GM12878 (cell line): ENCODE measurements at regions not wholly inside any gene's neighbourhood (a gene's known extent, or its start where the extent isn't known, plus 50 kb on each side); places are given as distances from the start of the nearest gene placed in this dataset.
A peak's percentile ranks its signal among the peaks of the same experiment; 100 is the strongest.

Experiments
- ATAC-seq: fragments of 200-7000 bp; cut with Tn5 transposase; 3 replicates; pipeline ENCODE4 v1.9.1; 2020; ENCODE audit warnings: mild to moderate bottlenecking, moderate library complexity
- BruUV-seq: library from RNA; stranded (reverse); fragments of 400-500 nt; replicated peaks from 2 replicates; lab custom pipeline; 2021; lab: Mats Ljungman, UMichigan
- CTCF ChIA-PET: fragments of 300-600 bp; sonication (Branson Sonifier 250); formaldehyde crosslinking; extraction: SDS; loops from one replicate; lab custom pipeline; 2021; ENCODE audit warnings: inconsistent platforms; lab: Yijun Ruan, JAX
- POLR2A ChIA-PET: fragments of 350-600 bp; formaldehyde crosslinking; extraction: SDS; loops from one replicate; lab custom pipeline; 2021; ENCODE audit warnings: inconsistent platforms; lab: Charles Lee
- RAD21 ChIA-PET: fragments of 300-600 bp; sonication (Branson Sonifier 250); formaldehyde crosslinking; loops from one replicate; lab custom pipeline; 2023; ENCODE audit warnings: antibody characterized with exemption; ENCODE audit not compliant: unreplicated experiment; lab: Charles Lee
- SMC1A ChIA-PET: fragments of 300-600 bp; sonication (Branson Sonifier 250); formaldehyde crosslinking; loops from one replicate; lab custom pipeline; 2023; ENCODE audit not compliant: unreplicated experiment, uncharacterized antibody; lab: Charles Lee
- DNase-seq: peaks from one replicate; pipeline ENCODE4 v3.0.0-alpha.2; 2011; ENCODE audit warnings: low read depth, low spot score
- FAIRE-seq: peaks from 3 replicates; lab custom pipeline; 2011; peaks lifted over from hg19 to GRCh38; lab: Jason Lieb, UNC
- H2AFZ ChIP-seq: 2 replicates; pipeline ENCODE4 v1.6.0; 2011; ENCODE audit warnings: low read depth, low read length, control low read depth; ENCODE audit not compliant: control insufficient read depth
- H3K27ac ChIP-seq: 2 replicates; pipeline ENCODE4 v1.5.1; 2011; ENCODE audit warnings: control low read depth; ENCODE audit not compliant: control insufficient read depth, insufficient read depth
- H3K27me3 ChIP-seq, 2 experiments: replicated peaks in 1 of 2; 2 replicates each; pipeline versions ENCODE4 v1.6.0 to v1.6.1; 2011; ENCODE audit warnings: low read length in 1 of 2; ENCODE audit not compliant: control insufficient read depth in 2 of 2, insufficient read depth in 2 of 2
- H3K36me3 ChIP-seq, 2 experiments: 2 replicates each; pipeline ENCODE4 v1.5.1; 2011; ENCODE audit warnings: low read length in 1 of 2; ENCODE audit not compliant: control insufficient read depth in 2 of 2, insufficient read depth in 2 of 2
- H3K4me1 ChIP-seq: 2 replicates; pipeline ENCODE4 v1.6.1; 2011; ENCODE audit warnings: mild to moderate bottlenecking, low read length, moderate library complexity, mixed read lengths; ENCODE audit not compliant: control insufficient read depth, insufficient read depth
- H3K4me2 ChIP-seq: 2 replicates; pipeline ENCODE4 v1.6.0; 2011; ENCODE audit warnings: control low read depth; ENCODE audit not compliant: control insufficient read depth, insufficient read depth
- H3K4me3 ChIP-seq: fragments of 200-600 bp; sonication (generic); 2 replicates; pipeline ENCODE4 v1.5.1; 2016
- H3K79me2 ChIP-seq: 2 replicates; pipeline ENCODE4 v1.6.0; 2011; ENCODE audit warnings: low read length; ENCODE audit not compliant: control insufficient read depth, insufficient read depth
- H3K9ac ChIP-seq: 2 replicates; pipeline ENCODE4 v1.8.0; 2011; ENCODE audit warnings: low read length, control low read depth, mixed read lengths; ENCODE audit not compliant: control insufficient read depth, insufficient read depth
- H3K9me3 ChIP-seq: replicated peaks from 3 replicates; pipeline ENCODE4 v1.5.1; 2011; ENCODE audit warnings: mild to moderate bottlenecking, low read length; ENCODE audit not compliant: control insufficient read depth, insufficient read depth
- H4K20me1 ChIP-seq: 2 replicates; pipeline ENCODE4 v1.6.0; 2011; ENCODE audit not compliant: control insufficient read depth, insufficient read depth
- CBX5 ChIP-seq: sonication (generic); IDR thresholded peaks from 2 replicates; pipeline ENCODE4 v1.6.1; 2016; ENCODE audit warnings: low read depth, moderate library complexity, mild to moderate bottlenecking, inconsistent platforms
- EZH2 ChIP-seq: IDR thresholded peaks from 2 replicates; pipeline ENCODE4 v1.6.1; 2012; ENCODE audit warnings: low read depth, mild to moderate bottlenecking, control low read depth, inconsistent platforms, low read length, borderline replicate concordance; ENCODE audit not compliant: control insufficient read depth
- GATAD2B ChIP-seq: fragments of 450-650 bp; conservative IDR thresholded peaks from 2 replicates; pipeline ENCODE4 v1.6.1; 2017; ENCODE audit warnings: low read depth, mild to moderate bottlenecking, moderate library complexity
- HDGF ChIP-seq: fragments of 450-650 bp; IDR thresholded peaks from 2 replicates; pipeline ENCODE4 v1.6.1; 2016; ENCODE audit warnings: antibody characterized with exemption
- JUNB ChIP-seq: IDR thresholded peaks from 2 replicates; pipeline ENCODE4 v1.6.1; 2016; ENCODE audit warnings: antibody characterized with exemption, mild to moderate bottlenecking
- NBN ChIP-seq: fragments of 450-650 bp; IDR thresholded peaks from 2 replicates; pipeline ENCODE4 v1.6.1; 2016
- RAD21 ChIP-seq: IDR thresholded peaks from 2 replicates; pipeline ENCODE4 v1.6.1; 2011; ENCODE audit warnings: mild to moderate bottlenecking, low read depth, low read length, moderate library complexity; ENCODE audit not compliant: insufficient read depth
- RUNX3 ChIP-seq: IDR thresholded peaks from 2 replicates; pipeline ENCODE4 v1.6.1; 2012; ENCODE audit warnings: low read length, inconsistent platforms
- SMARCA5 ChIP-seq: fragments of 450-650 bp; IDR thresholded peaks from 2 replicates; pipeline ENCODE4 v1.6.1; 2017; ENCODE audit warnings: mild to moderate bottlenecking
- SUZ12 ChIP-seq: fragments of 200-600 bp; sonication (generic); IDR thresholded peaks from one replicate; pipeline ENCODE4 v1.6.1; 2018; ENCODE audit warnings: antibody characterized with exemption, mild to moderate bottlenecking; ENCODE audit not compliant: unreplicated experiment
- USF2 ChIP-seq: IDR thresholded peaks from 2 replicates; pipeline ENCODE4 v1.6.1; 2011; ENCODE audit warnings: low read depth, low read length, improper control_type of control experiment, borderline replicate concordance
- ZNF217 ChIP-seq: fragments of 450-650 bp; IDR thresholded peaks from 2 replicates; pipeline ENCODE4 v1.6.1; 2017; ENCODE audit warnings: antibody characterized with exemption, mild to moderate bottlenecking
- WGBS: methylation state at CpG from one replicate; pipeline ENCODE4 v1.1.6; 2016; ENCODE audit warnings: low lambda C conversion rate; ENCODE audit not compliant: insufficient replicate concordance, insufficient coverage; ENCODE audit errors: missing lambda C conversion rate; 5-methylcytosine and 5-hydroxymethylcytosine counted together
- in situ Hi-C: fragments of 300-500 bp; cut with MboI; formaldehyde crosslinking; loops from 9 replicates; pipeline ENCODE4 v1.14.3; 2018; ENCODE audit warnings: mixed read lengths
- intact Hi-C: fragments of 100-400 bp; cut with micrococcal nuclease; formaldehyde crosslinking; loops from one replicate; pipeline ENCODE4 v1.14.2; 2022; ENCODE audit not compliant: unreplicated experiment
- TF ChIP-seq, protein P1 (sequence below), 3 experiments: IDR thresholded peaks in 2 of 3; conservative IDR thresholded peaks in 1 of 3; 2 replicates each; pipeline ENCODE4 v1.5.1; 2011; ENCODE audit warnings: low read depth in 3 of 3, low read length in 3 of 3, mild to moderate bottlenecking in 3 of 3, control low read depth in 2 of 3, moderate library complexity in 2 of 3, inconsistent platforms in 1 of 3, mixed read lengths in 1 of 3; ENCODE audit not compliant: control insufficient read depth in 2 of 3, insufficient read depth in 1 of 3; ENCODE audit errors: extremely low read depth in 1 of 3
- TF ChIP-seq, protein P2 (sequence below): IDR thresholded peaks from 2 replicates; pipeline ENCODE4 v1.6.1; 2012; ENCODE audit warnings: low read depth, low read length, improper control_type of control experiment

DNA sequence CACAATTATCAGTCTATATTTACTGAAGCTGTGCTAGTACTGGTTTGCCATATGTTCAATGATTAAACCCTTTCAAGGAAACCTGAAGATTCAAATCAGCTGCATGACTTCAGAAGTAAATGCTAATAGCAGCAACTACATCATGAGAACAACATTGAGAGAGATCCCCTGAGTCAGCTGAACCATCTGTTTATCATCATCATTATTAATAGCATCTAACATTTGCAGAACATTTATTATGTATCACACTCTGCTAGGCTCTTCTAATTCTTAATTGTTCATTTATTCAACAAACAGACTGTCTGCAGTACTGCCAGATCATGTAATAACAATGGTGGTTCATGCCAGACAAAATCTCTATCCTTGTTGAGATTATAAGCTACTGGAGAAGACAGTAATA is 157.4 kb downstream of the KLHL28 start:
- H3K4me3 ChIP-seq: no peak overlapping the region
- no peaks in the 10 kb centered on the region for H3K36me3 ChIP-seq
- in situ Hi-C loops: no loop called here
- H3K79me2 ChIP-seq: no peaks in the 10 kb centered on the region
- CTCF ChIA-PET: interaction anchor here (0.6 to 0.8 kb wide), 3 partner anchors 13 to 416 kb away, joined by 3 to 4 read pairs (median 4); no protein-coding TSS in a partner anchor
- no peaks in the 10 kb centered on the region for H3K4me1 ChIP-seq
- H3K27ac ChIP-seq: no peak overlapping the region
- intact Hi-C loops: no loop called here
- FAIRE-seq (no peak), DNase-seq (no peak), ATAC-seq (no peak)
- H3K9me3 ChIP-seq: no peaks in the 10 kb centered on the region
- no peak overlapping the region for H3K4me2 ChIP-seq
- RAD21 ChIA-PET: interaction anchor here (1.0 kb wide), 2 partner anchors 10 to 36 kb away, joined by 3 read pairs; no protein-coding TSS in a partner anchor
- H3K27me3 ChIP-seq: no peaks in the 10 kb centered on the region
- SMC1A ChIA-PET: no interaction called here
- no TSS peak for BruUV-seq
- H2AFZ ChIP-seq: no peak overlapping the region
- H3K9ac ChIP-seq: no peak overlapping the region
- no peak for TF ChIP-seq NBN
- TF ChIP-seq CBX5: no peak
- TF ChIP-seq RUNX3: no peak
- TF ChIP-seq GATAD2B: no peak
- POLR2A ChIA-PET: no interaction called here
- no peaks in the 10 kb centered on the region for H4K20me1 ChIP-seq

DNA sequence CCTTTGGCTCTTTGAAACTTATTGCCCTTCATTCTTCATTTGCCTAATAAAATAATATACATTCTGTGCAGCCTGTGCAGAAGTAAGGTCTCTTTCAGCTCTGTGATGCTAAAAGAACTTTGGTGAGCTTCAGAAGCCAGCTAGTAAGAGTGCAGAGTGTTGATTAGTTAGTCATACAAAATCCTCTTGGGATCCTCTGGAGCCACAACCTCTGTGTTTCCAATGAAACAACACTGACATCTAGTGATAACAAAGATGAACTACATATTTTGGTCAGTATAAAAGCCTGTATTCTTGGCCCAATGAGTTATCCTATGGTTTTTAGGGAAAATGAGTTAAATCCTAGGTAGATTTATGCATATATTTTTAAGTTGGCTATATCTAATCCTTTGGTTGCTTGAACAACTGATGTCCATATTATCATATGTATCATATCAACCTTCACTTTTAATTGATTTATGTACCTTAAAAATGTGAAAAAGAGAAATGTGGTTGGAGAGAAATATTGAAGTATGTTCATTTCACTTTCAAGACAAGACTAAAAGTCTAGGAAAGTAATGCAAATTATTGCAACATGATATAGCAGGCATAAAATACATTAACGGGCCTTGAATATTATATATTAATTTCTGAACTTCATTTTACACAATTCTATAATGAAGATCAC is 158.4 kb downstream of the KLHL28 start:
- no TSS peak for BruUV-seq
- no peaks in the 10 kb centered on the region for H3K9me3 ChIP-seq
- H3K4me3 ChIP-seq: no peak overlapping the region
- SMC1A ChIA-PET: interaction anchor here (0.9 to 1.0 kb wide), 2 partner anchors 13 to 14 kb away, joined by 3 read pairs; no protein-coding TSS in a partner anchor
- no peaks in the 10 kb centered on the region for H3K4me1 ChIP-seq
- DNase-seq (peak; percentile 8), ATAC-seq (peak; percentile 82), FAIRE-seq (peak; percentile 23)
- POLR2A ChIA-PET: no interaction called here
- no peak overlapping the region for H2AFZ ChIP-seq
- in situ Hi-C loops: no loop called here
- RAD21 ChIA-PET: interaction anchor here (0.9 to 1.0 kb wide), 3 partner anchors 9 to 11 kb away, joined by 3 read pairs; no protein-coding TSS in a partner anchor
- H4K20me1 ChIP-seq: no peaks in the 10 kb centered on the region
- CTCF ChIA-PET: interaction anchor here (0.7 to 1.3 kb wide), 3 partner anchors 9 to 17 kb away, joined by 4 to 5 read pairs (median 4); no protein-coding TSS in a partner anchor
- H3K9ac ChIP-seq: no peak overlapping the region
- H3K79me2 ChIP-seq: no peaks in the 10 kb centered on the region
- H3K36me3 ChIP-seq: no peaks in the 10 kb centered on the region
- 36% methylated on average over 1 of the region's 1 CpG for WGBS
- no peak overlapping the region for H3K4me2 ChIP-seq
- no peaks in the 10 kb centered on the region for H3K27me3 ChIP-seq
- intact Hi-C loops: no loop called here
- no peak overlapping the region for H3K27ac ChIP-seq
- TF ChIP-seq SUZ12 (no peak), RUNX3 (no peak), EZH2 (no peak), JUNB (no peak), ZNF217 (no peak), RAD21 (peak; percentile 72), USF2 (no peak), HDGF (no peak), SMARCA5 (no peak)
- TF ChIP-seq, protein P1, sequence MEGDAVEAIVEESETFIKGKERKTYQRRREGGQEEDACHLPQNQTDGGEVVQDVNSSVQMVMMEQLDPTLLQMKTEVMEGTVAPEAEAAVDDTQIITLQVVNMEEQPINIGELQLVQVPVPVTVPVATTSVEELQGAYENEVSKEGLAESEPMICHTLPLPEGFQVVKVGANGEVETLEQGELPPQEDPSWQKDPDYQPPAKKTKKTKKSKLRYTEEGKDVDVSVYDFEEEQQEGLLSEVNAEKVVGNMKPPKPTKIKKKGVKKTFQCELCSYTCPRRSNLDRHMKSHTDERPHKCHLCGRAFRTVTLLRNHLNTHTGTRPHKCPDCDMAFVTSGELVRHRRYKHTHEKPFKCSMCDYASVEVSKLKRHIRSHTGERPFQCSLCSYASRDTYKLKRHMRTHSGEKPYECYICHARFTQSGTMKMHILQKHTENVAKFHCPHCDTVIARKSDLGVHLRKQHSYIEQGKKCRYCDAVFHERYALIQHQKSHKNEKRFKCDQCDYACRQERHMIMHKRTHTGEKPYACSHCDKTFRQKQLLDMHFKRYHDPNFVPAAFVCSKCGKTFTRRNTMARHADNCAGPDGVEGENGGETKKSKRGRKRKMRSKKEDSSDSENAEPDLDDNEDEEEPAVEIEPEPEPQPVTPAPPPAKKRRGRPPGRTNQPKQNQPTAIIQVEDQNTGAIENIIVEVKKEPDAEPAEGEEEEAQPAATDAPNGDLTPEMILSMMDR (IDR thresholded peaks at IDR 0.05 in 2 of 3, conservative IDR thresholded peaks at IDR 0.05 in 1 of 3; ENCODE audit: control insufficient read depth in 2 of 3, extremely low read depth in 1 of 3, insufficient read depth in 1 of 3, low read depth in 3 of 3, low read length in 3 of 3): peak; percentile 48 to 73 (median 52); a peak in 5 of 6 replicates
- TF ChIP-seq, protein P2, sequence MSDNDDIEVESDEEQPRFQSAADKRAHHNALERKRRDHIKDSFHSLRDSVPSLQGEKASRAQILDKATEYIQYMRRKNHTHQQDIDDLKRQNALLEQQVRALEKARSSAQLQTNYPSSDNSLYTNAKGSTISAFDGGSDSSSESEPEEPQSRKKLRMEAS: no peak
